Breast epithelium (tissue), 3 donors: ENCODE measurements at regions not wholly inside any gene's neighbourhood (a gene's known extent, or its start where the extent isn't known, plus 50 kb on each side); places are given as distances from the start of the nearest gene placed in this dataset.

Experiments
- CTCF ChIP-seq, 3 donors: fragments of 450-650 bp; IDR thresholded peaks; one replicate each; pipeline ENCODE4 v1.5.1; 2016 to 2017; ENCODE audit warnings: antibody characterized with exemption in 3 of 3, mild to moderate bottlenecking in 3 of 3, moderate library complexity in 3 of 3
- POLR2A ChIP-seq: fragments of 450-650 bp; IDR thresholded peaks from one replicate; pipeline ENCODE4 v1.6.1; 2016; ENCODE audit warnings: antibody characterized with exemption, mild to moderate bottlenecking, moderate library complexity
- POLR2AphosphoS5 ChIP-seq, 3 donors: sonication (generic); formaldehyde crosslinking; IDR thresholded peaks; one replicate each; pipeline ENCODE4 v1.6.1; 2017; ENCODE audit warnings: antibody characterized with exemption in 3 of 3

- TF ChIP-seq CTCF (IDR thresholded peaks at IDR 0.05) (no peak), POLR2AphosphoS5 (IDR thresholded peaks at IDR 0.05) (no peak), POLR2A (no peak)
These were observed 570.1 kb upstream of the CBLB start for GRCh38 chr3:106438887-106439286.
